ENCODE measurements at regions not wholly inside any gene's neighbourhood (a gene's known extent, or its start where the extent isn't known, plus 50 kb on each side); places are given as distances from the start of the nearest gene placed in this dataset.

GRCh38 chr14:81986005-81986404 is 452.4 kb upstream of the SEL1L start:
- Histone ChIP-seq H3K9me2 (replicated peaks; ENCODE audit: insufficient read depth, low read length) (no peaks in the 10 kb centered on the region), H3K9ac (ENCODE audit: low read length) (no peak overlapping the region), H3K9me3 (ENCODE audit: low read length) (no peaks in the 10 kb centered on the region), H3K4me3 (ENCODE audit: low read length) (no peak overlapping the region), H3K36me3 (ENCODE audit: insufficient read depth, low read length) (no peaks in the 10 kb centered on the region), H3K4me1 (ENCODE audit: low read length) (no peaks in the 10 kb centered on the region), H3K79me2 (ENCODE audit: low read length) (no peaks in the 10 kb centered on the region), H3K4me2 (ENCODE audit: low read depth, low read length, poor library complexity, severe bottlenecking) (no peak overlapping the region), H3K27ac (ENCODE audit: low read length) (no peak overlapping the region), H4K20me1 (ENCODE audit: insufficient read depth, low read depth, low read length) (no peaks in the 10 kb centered on the region), H3K27me3 (ENCODE audit: low read length) (no peaks in the 10 kb centered on the region), H2AFZ (ENCODE audit: low read length) (no peak overlapping the region)
- no peak for DNase-seq

GRCh38 chr14:81989211-81989610 is 455.6 kb upstream of the SEL1L start:
- H3K79me2 ChIP-seq (ENCODE audit: low read length) = no peaks in the 10 kb centered on the region
- H3K9me3 ChIP-seq (ENCODE audit: low read length) = no peaks in the 10 kb centered on the region
- no peaks in the 10 kb centered on the region for H3K27me3 ChIP-seq (ENCODE audit: low read length)
- DNase-seq = peak; percentile 16
- H2AFZ ChIP-seq (ENCODE audit: low read length) = no peak overlapping the region
- H3K9ac ChIP-seq (ENCODE audit: low read length) = no peak overlapping the region
- H3K9me2 ChIP-seq (replicated peaks; ENCODE audit: insufficient read depth, low read length) = no peaks in the 10 kb centered on the region
- no peak overlapping the region for H3K4me2 ChIP-seq (ENCODE audit: low read depth, low read length, poor library complexity, severe bottlenecking)
- no peak overlapping the region for H3K4me3 ChIP-seq (ENCODE audit: low read length)
- no peaks in the 10 kb centered on the region for H3K36me3 ChIP-seq (ENCODE audit: insufficient read depth, low read length)
- no peaks in the 10 kb centered on the region for H4K20me1 ChIP-seq (ENCODE audit: insufficient read depth, low read depth, low read length)
- H3K4me1 ChIP-seq (ENCODE audit: low read length) = no peaks in the 10 kb centered on the region
- no peak overlapping the region for H3K27ac ChIP-seq (ENCODE audit: low read length)

- Histone ChIP-seq H3K4me2 (ENCODE audit: low read depth, low read length, poor library complexity, severe bottlenecking) (no peak overlapping the region), H3K27me3 (ENCODE audit: low read length) (no peaks in the 10 kb centered on the region), H3K4me1 (ENCODE audit: low read length) (no peaks in the 10 kb centered on the region), H3K79me2 (ENCODE audit: low read length) (no peaks in the 10 kb centered on the region), H3K4me3 (ENCODE audit: low read length) (no peak overlapping the region), H3K36me3 (ENCODE audit: insufficient read depth, low read length) (no peaks in the 10 kb centered on the region), H3K9me3 (ENCODE audit: low read length) (no peaks in the 10 kb centered on the region), H2AFZ (ENCODE audit: low read length) (no peak overlapping the region), H3K9ac (ENCODE audit: low read length) (no peak overlapping the region), H3K9me2 (replicated peaks; ENCODE audit: insufficient read depth, low read length) (no peaks in the 10 kb centered on the region), H3K27ac (ENCODE audit: low read length) (no peak overlapping the region), H4K20me1 (ENCODE audit: insufficient read depth, low read depth, low read length) (no peaks in the 10 kb centered on the region)
- peak; percentile 89 for DNase-seq
These were observed 456.7 kb upstream of the SEL1L start for GRCh38 chr14:81990312-81990761.

GRCh38 chr14:81991998-81992397 is 458.3 kb upstream of the SEL1L start:
- H3K9ac ChIP-seq (ENCODE audit: low read length) = no peak overlapping the region
- H3K9me2 ChIP-seq (replicated peaks; ENCODE audit: insufficient read depth, low read length) = 0 out of 2 replicates have a peak, but pooled peaks cover 3% of the 10 kb centered on the region
- H2AFZ ChIP-seq (ENCODE audit: low read length) = no peak overlapping the region
- H3K9me3 ChIP-seq (ENCODE audit: low read length) = no peaks in the 10 kb centered on the region
- H3K79me2 ChIP-seq (ENCODE audit: low read length) = no peaks in the 10 kb centered on the region
- H3K27me3 ChIP-seq (ENCODE audit: low read length) = no peaks in the 10 kb centered on the region
- no peak overlapping the region for H3K4me3 ChIP-seq (ENCODE audit: low read length)
- H3K27ac ChIP-seq (ENCODE audit: low read length) = no peak overlapping the region
- no peaks in the 10 kb centered on the region for H4K20me1 ChIP-seq (ENCODE audit: insufficient read depth, low read depth, low read length)
- no peaks in the 10 kb centered on the region for H3K36me3 ChIP-seq (ENCODE audit: insufficient read depth, low read length)
- no peak overlapping the region for H3K4me2 ChIP-seq (ENCODE audit: low read depth, low read length, poor library complexity, severe bottlenecking)
- no peaks in the 10 kb centered on the region for H3K4me1 ChIP-seq (ENCODE audit: low read length)
- DNase-seq = peak; percentile 59

- Histone ChIP-seq H4K20me1 (ENCODE audit: insufficient read depth, low read depth, low read length) (no peaks in the 10 kb centered on the region), H3K4me1 (ENCODE audit: low read length) (no peaks in the 10 kb centered on the region), H3K79me2 (ENCODE audit: low read length) (no peaks in the 10 kb centered on the region), H3K4me2 (ENCODE audit: low read depth, low read length, poor library complexity, severe bottlenecking) (no peak overlapping the region), H3K36me3 (ENCODE audit: insufficient read depth, low read length) (no peaks in the 10 kb centered on the region), H3K9me2 (replicated peaks; ENCODE audit: insufficient read depth, low read length) (0 out of 2 replicates have a peak, but pooled peaks cover 3% of the 10 kb centered on the region), H3K4me3 (ENCODE audit: low read length) (no peak overlapping the region), H3K9me3 (ENCODE audit: low read length) (no peaks in the 10 kb centered on the region), H3K27ac (ENCODE audit: low read length) (no peak overlapping the region), H3K9ac (ENCODE audit: low read length) (no peak overlapping the region), H2AFZ (ENCODE audit: low read length) (no peak overlapping the region), H3K27me3 (ENCODE audit: low read length) (no peaks in the 10 kb centered on the region)
- no peak for DNase-seq
These were observed 459.8 kb upstream of the SEL1L start for GRCh38 chr14:81993432-81993831.

GRCh38 chr14:82003426-82003825 is 469.8 kb upstream of the SEL1L start:
- H4K20me1 ChIP-seq (ENCODE audit: insufficient read depth, low read depth, low read length) = no peaks in the 10 kb centered on the region
- no peak overlapping the region for H3K4me2 ChIP-seq (ENCODE audit: low read depth, low read length, poor library complexity, severe bottlenecking)
- no peak overlapping the region for H3K9ac ChIP-seq (ENCODE audit: low read length)
- no peaks in the 10 kb centered on the region for H3K4me1 ChIP-seq (ENCODE audit: low read length)
- H3K9me2 ChIP-seq (replicated peaks; ENCODE audit: insufficient read depth, low read length) = no peaks in the 10 kb centered on the region
- no peak overlapping the region for H3K27ac ChIP-seq (ENCODE audit: low read length)
- no peaks in the 10 kb centered on the region for H3K36me3 ChIP-seq (ENCODE audit: insufficient read depth, low read length)
- no peaks in the 10 kb centered on the region for H3K79me2 ChIP-seq (ENCODE audit: low read length)
- no peaks in the 10 kb centered on the region for H3K27me3 ChIP-seq (ENCODE audit: low read length)
- no peak for DNase-seq
- no peak overlapping the region for H2AFZ ChIP-seq (ENCODE audit: low read length)
- H3K4me3 ChIP-seq (ENCODE audit: low read length) = no peak overlapping the region
- peaks cover 6% of the 10 kb centered on the region for H3K9me3 ChIP-seq (ENCODE audit: low read length)

- H3K27ac ChIP-seq (ENCODE audit: low read length) = no peak overlapping the region
- H3K4me3 ChIP-seq (ENCODE audit: low read length) = no peak overlapping the region
These were observed 475.4 kb upstream of the SEL1L start for GRCh38 chr14:82009076-82009475.

GRCh38 chr14:82009993-82010392 is 476.3 kb upstream of the SEL1L start:
- Histone ChIP-seq H2AFZ (ENCODE audit: low read length) (no peak overlapping the region), H3K27ac (ENCODE audit: low read length) (no peak overlapping the region), H3K9ac (ENCODE audit: low read length) (no peak overlapping the region), H4K20me1 (ENCODE audit: insufficient read depth, low read depth, low read length) (no peaks in the 10 kb centered on the region), H3K4me2 (ENCODE audit: low read depth, low read length, poor library complexity, severe bottlenecking) (no peak overlapping the region), H3K4me1 (ENCODE audit: low read length) (no peaks in the 10 kb centered on the region), H3K27me3 (ENCODE audit: low read length) (no peaks in the 10 kb centered on the region), H3K36me3 (ENCODE audit: insufficient read depth, low read length) (no peaks in the 10 kb centered on the region), H3K9me2 (replicated peaks; ENCODE audit: insufficient read depth, low read length) (no peaks in the 10 kb centered on the region), H3K9me3 (ENCODE audit: low read length) (peaks cover 43% of the 10 kb centered on the region), H3K4me3 (ENCODE audit: low read length) (no peak overlapping the region), H3K79me2 (ENCODE audit: low read length) (no peaks in the 10 kb centered on the region)
- no peak for DNase-seq

More at GRCh38 chr14:82009076-82009475, 475.4 kb upstream of the SEL1L start:
- Histone ChIP-seq H3K36me3 (ENCODE audit: insufficient read depth, low read length) (no peaks in the 10 kb centered on the region), H3K79me2 (ENCODE audit: low read length) (no peaks in the 10 kb centered on the region), H3K9ac (ENCODE audit: low read length) (no peak overlapping the region), H3K4me1 (ENCODE audit: low read length) (no peaks in the 10 kb centered on the region), H4K20me1 (ENCODE audit: insufficient read depth, low read depth, low read length) (no peaks in the 10 kb centered on the region), H3K9me3 (ENCODE audit: low read length) (peaks cover 34% of the 10 kb centered on the region), H3K4me2 (ENCODE audit: low read depth, low read length, poor library complexity, severe bottlenecking) (no peak overlapping the region), H3K27me3 (ENCODE audit: low read length) (no peaks in the 10 kb centered on the region), H3K9me2 (replicated peaks; ENCODE audit: insufficient read depth, low read length) (no peaks in the 10 kb centered on the region), H2AFZ (ENCODE audit: low read length) (no peak overlapping the region)
- peak; percentile 48 for DNase-seq

GRCh38 chr14:82011460-82011859 is 477.8 kb upstream of the SEL1L start:
- DNase-seq = no peak
- H3K9me3 ChIP-seq (ENCODE audit: low read length) = peaks cover 44% of the 10 kb centered on the region
- no peaks in the 10 kb centered on the region for H3K79me2 ChIP-seq (ENCODE audit: low read length)
- no peaks in the 10 kb centered on the region for H3K9me2 ChIP-seq (replicated peaks; ENCODE audit: insufficient read depth, low read length)
- H3K4me1 ChIP-seq (ENCODE audit: low read length) = no peaks in the 10 kb centered on the region
- H3K27me3 ChIP-seq (ENCODE audit: low read length) = no peaks in the 10 kb centered on the region
- H3K36me3 ChIP-seq (ENCODE audit: insufficient read depth, low read length) = no peaks in the 10 kb centered on the region
- H4K20me1 ChIP-seq (ENCODE audit: insufficient read depth, low read depth, low read length) = no peaks in the 10 kb centered on the region
- no peak overlapping the region for H2AFZ ChIP-seq (ENCODE audit: low read length)
- no peak overlapping the region for H3K4me3 ChIP-seq (ENCODE audit: low read length)
- H3K27ac ChIP-seq (ENCODE audit: low read length) = no peak overlapping the region
- no peak overlapping the region for H3K9ac ChIP-seq (ENCODE audit: low read length)
- no peak overlapping the region for H3K4me2 ChIP-seq (ENCODE audit: low read depth, low read length, poor library complexity, severe bottlenecking)
